ENCODE measurements at regions not wholly inside any gene's neighbourhood (a gene's known extent, or its start where the extent isn't known, plus 50 kb on each side); places are given as distances from the start of the nearest gene placed in this dataset.

DNA sequence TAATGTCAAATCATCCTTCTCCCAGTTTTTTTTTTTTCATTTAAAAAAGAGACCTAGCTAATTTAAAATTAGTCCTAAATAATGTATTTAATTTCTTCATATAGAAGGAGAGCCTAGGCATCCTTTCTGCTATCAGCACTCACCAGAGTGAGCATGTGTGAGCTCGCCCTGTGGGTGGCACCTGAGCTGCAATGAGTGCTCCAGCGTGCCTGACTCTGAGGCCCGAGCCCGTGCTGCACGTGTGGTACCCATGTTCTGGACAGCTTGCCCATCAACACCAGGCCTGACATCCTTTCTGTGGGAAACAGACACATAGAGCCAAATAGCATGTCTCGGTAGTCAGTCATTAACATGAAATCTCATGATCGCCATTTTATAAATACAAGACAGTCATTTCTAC is 381.4 kb downstream of the DTWD2 start:
- Histone ChIP-seq H3K36me3 (ENCODE audit: control insufficient read depth in 2 of 2, extremely low read depth in 1 of 2, insufficient read depth in 2 of 2, low read length in 2 of 2) (no peaks in the 10 kb centered on the region), H3K9me3 (replicated peaks; ENCODE audit: control insufficient read depth, insufficient read depth, low read length) (no peaks in the 10 kb centered on the region), H3K79me2 (ENCODE audit: control insufficient read depth, insufficient read depth, low read length) (no peaks in the 10 kb centered on the region), H3K4me3 (replicated peaks in 1 of 3; ENCODE audit: insufficient read depth in 1 of 3, low read depth in 1 of 3, low read length in 3 of 3) (no peak overlapping the region), H3K27ac (ENCODE audit: insufficient read depth, low read depth, low read length) (no peak overlapping the region), H3K4me1 (ENCODE audit: control insufficient read depth, extremely low read depth, insufficient read depth, low read length) (no peaks in the 10 kb centered on the region), H4K20me1 (replicated peaks; ENCODE audit: control insufficient read depth, extremely low read depth, insufficient read depth, low read length) (no peaks in the 10 kb centered on the region), H3K4me2 (ENCODE audit: insufficient read depth, low read length) (no peak overlapping the region), H2AFZ (ENCODE audit: low read depth, low read length) (no peak overlapping the region), H3K9me1 (replicated peaks; ENCODE audit: control insufficient read depth, extremely low read depth, insufficient read depth, low read length) (no peaks in the 10 kb centered on the region), H3K9ac (replicated peaks; ENCODE audit: extremely low read depth, insufficient read depth, low read length) (no peak overlapping the region), H3K27me3 (ENCODE audit: control insufficient read depth in 2 of 2, insufficient read depth in 2 of 2, low read length in 2 of 2) (no peaks in the 10 kb centered on the region)
- ChIA-PET CTCF (no interaction called here), POLR2A (no interaction called here)
- intact Hi-C loops (cut with micrococcal nuclease): no loop called here
- dilution Hi-C loops (cut with MboI; ENCODE audit: extremely low pct_ligation_motif_present, low sequenced_read_pairs): no loop called here
- FAIRE-seq (no peak), DNase-seq (ENCODE audit: low read depth, low spot score) (no peak)
- TF ChIP-seq, protein P1, sequence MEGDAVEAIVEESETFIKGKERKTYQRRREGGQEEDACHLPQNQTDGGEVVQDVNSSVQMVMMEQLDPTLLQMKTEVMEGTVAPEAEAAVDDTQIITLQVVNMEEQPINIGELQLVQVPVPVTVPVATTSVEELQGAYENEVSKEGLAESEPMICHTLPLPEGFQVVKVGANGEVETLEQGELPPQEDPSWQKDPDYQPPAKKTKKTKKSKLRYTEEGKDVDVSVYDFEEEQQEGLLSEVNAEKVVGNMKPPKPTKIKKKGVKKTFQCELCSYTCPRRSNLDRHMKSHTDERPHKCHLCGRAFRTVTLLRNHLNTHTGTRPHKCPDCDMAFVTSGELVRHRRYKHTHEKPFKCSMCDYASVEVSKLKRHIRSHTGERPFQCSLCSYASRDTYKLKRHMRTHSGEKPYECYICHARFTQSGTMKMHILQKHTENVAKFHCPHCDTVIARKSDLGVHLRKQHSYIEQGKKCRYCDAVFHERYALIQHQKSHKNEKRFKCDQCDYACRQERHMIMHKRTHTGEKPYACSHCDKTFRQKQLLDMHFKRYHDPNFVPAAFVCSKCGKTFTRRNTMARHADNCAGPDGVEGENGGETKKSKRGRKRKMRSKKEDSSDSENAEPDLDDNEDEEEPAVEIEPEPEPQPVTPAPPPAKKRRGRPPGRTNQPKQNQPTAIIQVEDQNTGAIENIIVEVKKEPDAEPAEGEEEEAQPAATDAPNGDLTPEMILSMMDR (IDR thresholded peaks at IDR 0.05; ENCODE audit: extremely low read depth in 1 of 2, insufficient read depth in 1 of 2, low read depth in 1 of 2, low read length in 2 of 2): no peak
- TF ChIP-seq FOS (IDR thresholded peaks at IDR 0.05; ENCODE audit: borderline replicate concordance, insufficient read depth, low read length): no peak
- no peak for TF ChIP-seq POLR2A (IDR thresholded peaks at IDR 0.05; ENCODE audit: low read depth, low read length)
- TF ChIP-seq POLR2AphosphoS5 (IDR thresholded peaks at IDR 0.05; ENCODE audit: insufficient read depth, low read depth, low read length): no peak
- TF ChIP-seq GATA2 (IDR thresholded peaks at IDR 0.05; ENCODE audit: insufficient read depth, insufficient read length, low read depth, low read length): no peak
- no peak for TF ChIP-seq EZH2 (IDR thresholded peaks at IDR 0.05; ENCODE audit: borderline replicate concordance, low read depth, low read length, severe bottlenecking)
- no peak for TF ChIP-seq JUN (IDR thresholded peaks at IDR 0.05; ENCODE audit: borderline replicate concordance, insufficient read depth, insufficient read length, low read depth)
- no peak for TF ChIP-seq MYC (IDR thresholded peaks at IDR 0.05; ENCODE audit: low read depth, low read length)
- TF ChIP-seq, protein P2, sequence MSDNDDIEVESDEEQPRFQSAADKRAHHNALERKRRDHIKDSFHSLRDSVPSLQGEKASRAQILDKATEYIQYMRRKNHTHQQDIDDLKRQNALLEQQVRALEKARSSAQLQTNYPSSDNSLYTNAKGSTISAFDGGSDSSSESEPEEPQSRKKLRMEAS (IDR thresholded peaks at IDR 0.05; ENCODE audit: insufficient read depth, insufficient read length): no peak
- no TSS peak for BruUV-seq (replicated peaks)
